Sigmoid colon (tissue), 6 donors: ENCODE measurements at regions not wholly inside any gene's neighbourhood (a gene's known extent, or its start where the extent isn't known, plus 50 kb on each side); places are given as distances from the start of the nearest gene placed in this dataset.

Experiments
- DNase-seq: peaks from one replicate; pipeline ENCODE4 v3.0.0-alpha.2; 2019
- H3K27ac ChIP-seq, 4 donors: fragments of 200-600 bp; sonication (generic); one replicate each; pipeline ENCODE4 v1.5.1; 2016 to 2019; ENCODE audit warnings: mild to moderate bottlenecking in 1 of 4
- H3K27me3 ChIP-seq, 3 donors: fragments of 200-600 bp; sonication (generic); one replicate each; pipeline ENCODE4 v1.5.1; 2019; ENCODE audit warnings: mild to moderate bottlenecking in 1 of 3
- H3K36me3 ChIP-seq, 4 donors: fragments of 200-600 bp; sonication (generic); one replicate each; pipeline ENCODE4 v1.5.1; 2016 to 2019
- H3K4me1 ChIP-seq, 4 donors: fragments of 200-600 bp; sonication (generic); one replicate each; pipeline ENCODE4 v1.5.1; 2017 to 2019
- H3K4me3 ChIP-seq, 4 donors: fragments of 200-600 bp; sonication (generic); one replicate each; pipeline ENCODE4 v1.5.1; 2017 to 2019; ENCODE audit warnings: mild to moderate bottlenecking in 2 of 4, moderate library complexity in 1 of 4
- H3K9me3 ChIP-seq, 4 donors: fragments of 200-600 bp in 3 of 4; sonication (generic) in 3 of 4; one replicate each; pipeline versions ENCODE4 v1.5.1 to v1.6.1; 2013 to 2019
- EP300 ChIP-seq, 4 donors: sonication (generic); formaldehyde crosslinking; IDR thresholded peaks; one replicate each; pipeline ENCODE4 v1.6.1; 2017; ENCODE audit warnings: antibody characterized with exemption in 4 of 4
- POLR2A ChIP-seq, 2 donors: fragments of 450-650 bp; IDR thresholded peaks; one replicate each; pipeline ENCODE4 v1.6.1; 2016; ENCODE audit warnings: antibody characterized with exemption in 2 of 2, mild to moderate bottlenecking in 2 of 2, moderate library complexity in 2 of 2
- POLR2AphosphoS5 ChIP-seq, 4 donors: sonication (generic); formaldehyde crosslinking; IDR thresholded peaks; one replicate each; pipeline ENCODE4 v1.6.1; 2017; ENCODE audit warnings: antibody characterized with exemption in 4 of 4
- WGBS, 2 donors: extraction: QIAGEN DNeasy Blood & Tissue Kit; methylation state at CpG; one replicate each; pipeline ENCODE4 v1.1.7; 2013; 5-methylcytosine and 5-hydroxymethylcytosine counted together
- intact Hi-C: fragments of 100-400 bp; cut with DNase I; formaldehyde crosslinking; loops from one replicate; pipeline ENCODE4 v1.15.1; 2023
- TF ChIP-seq, protein P1 (sequence below), 4 experiments: fragments of 450-650 bp in 3 of 4; fragments of 200-600 bp in 1 of 4; IDR thresholded peaks; one replicate each; pipeline ENCODE4 v1.5.1; 2016 to 2019; ENCODE audit warnings: antibody characterized with exemption in 4 of 4, mild to moderate bottlenecking in 3 of 4, moderate library complexity in 2 of 4
- donor health status: healthy with polysubstance abuse.
- donor health status: healthy.

DNA sequence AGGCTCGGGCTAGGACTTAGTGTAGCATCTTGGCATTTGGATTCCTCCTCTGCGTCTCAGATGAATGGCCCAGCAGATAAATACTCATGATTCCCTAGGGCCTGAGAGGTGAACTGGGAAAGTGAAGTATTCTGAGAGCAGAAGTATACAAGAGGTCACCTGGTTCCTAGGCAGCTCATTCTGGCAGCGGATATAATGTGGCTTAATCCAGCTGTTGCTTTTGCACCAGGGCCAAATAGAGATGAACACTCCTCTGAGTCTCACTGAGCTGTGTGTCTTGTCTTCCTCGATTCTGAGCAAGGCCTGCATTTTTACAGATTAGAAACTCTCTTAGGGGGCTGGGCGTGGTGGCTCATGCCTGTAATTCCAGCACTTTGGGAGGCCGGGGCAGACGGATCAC, 196.1 kb downstream of the SLC4A3 start:
- Histone ChIP-seq H3K9me3 (no peaks in the 10 kb centered on the region), H3K36me3 (no peaks in the 10 kb centered on the region), H3K4me1 (no peaks in the 10 kb centered on the region), H3K27me3 (no peaks in the 10 kb centered on the region), H3K27ac (no peak overlapping the region), H3K4me3 (no peak overlapping the region)
- intact Hi-C loops: no loop called here
- 79 to 80% methylated on average over 7 of the region's 7 CpGs for WGBS, 2 donors
- no peak for DNase-seq
- TF ChIP-seq, protein P1, sequence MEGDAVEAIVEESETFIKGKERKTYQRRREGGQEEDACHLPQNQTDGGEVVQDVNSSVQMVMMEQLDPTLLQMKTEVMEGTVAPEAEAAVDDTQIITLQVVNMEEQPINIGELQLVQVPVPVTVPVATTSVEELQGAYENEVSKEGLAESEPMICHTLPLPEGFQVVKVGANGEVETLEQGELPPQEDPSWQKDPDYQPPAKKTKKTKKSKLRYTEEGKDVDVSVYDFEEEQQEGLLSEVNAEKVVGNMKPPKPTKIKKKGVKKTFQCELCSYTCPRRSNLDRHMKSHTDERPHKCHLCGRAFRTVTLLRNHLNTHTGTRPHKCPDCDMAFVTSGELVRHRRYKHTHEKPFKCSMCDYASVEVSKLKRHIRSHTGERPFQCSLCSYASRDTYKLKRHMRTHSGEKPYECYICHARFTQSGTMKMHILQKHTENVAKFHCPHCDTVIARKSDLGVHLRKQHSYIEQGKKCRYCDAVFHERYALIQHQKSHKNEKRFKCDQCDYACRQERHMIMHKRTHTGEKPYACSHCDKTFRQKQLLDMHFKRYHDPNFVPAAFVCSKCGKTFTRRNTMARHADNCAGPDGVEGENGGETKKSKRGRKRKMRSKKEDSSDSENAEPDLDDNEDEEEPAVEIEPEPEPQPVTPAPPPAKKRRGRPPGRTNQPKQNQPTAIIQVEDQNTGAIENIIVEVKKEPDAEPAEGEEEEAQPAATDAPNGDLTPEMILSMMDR (IDR thresholded peaks at IDR 0.05): no peak
- no peak for TF ChIP-seq POLR2A (IDR thresholded peaks at IDR 0.05)
- TF ChIP-seq POLR2AphosphoS5 (IDR thresholded peaks at IDR 0.05): no peak
- TF ChIP-seq EP300 (IDR thresholded peaks at IDR 0.05): no peak

DNA sequence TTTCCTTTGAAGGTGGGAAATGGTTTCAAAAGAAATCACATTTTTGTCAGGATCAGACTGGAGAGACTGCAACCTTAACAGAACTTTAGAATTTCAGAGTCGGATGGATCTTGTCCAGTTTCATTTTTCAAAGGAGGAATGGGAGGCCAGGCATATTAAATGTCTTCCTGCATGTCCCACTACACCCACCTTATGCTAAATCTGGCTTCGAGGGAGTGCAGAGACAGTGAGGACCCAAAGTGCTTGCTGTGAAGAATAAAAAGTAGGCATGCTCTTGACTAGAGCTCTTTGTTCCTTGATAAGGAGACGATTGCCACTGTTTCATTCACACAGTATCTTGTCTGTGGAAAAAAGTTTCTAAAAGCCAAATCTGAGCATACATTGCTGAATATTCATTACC, 197.6 kb downstream of the SLC4A3 start:
- no peak for TF ChIP-seq EP300 (IDR thresholded peaks at IDR 0.05)
- TF ChIP-seq, protein P1 (IDR thresholded peaks at IDR 0.05): no peak
- no peak for TF ChIP-seq POLR2A (IDR thresholded peaks at IDR 0.05)
- no peak for TF ChIP-seq POLR2AphosphoS5 (IDR thresholded peaks at IDR 0.05)
- no peaks in the 10 kb centered on the region for H3K9me3 ChIP-seq
- H3K27me3 ChIP-seq: no peaks in the 10 kb centered on the region
- H3K4me1 ChIP-seq: no peaks in the 10 kb centered on the region
- H3K4me3 ChIP-seq: no peak overlapping the region
- intact Hi-C loops: no loop called here
- no peak overlapping the region for H3K27ac ChIP-seq
- H3K36me3 ChIP-seq: no peaks in the 10 kb centered on the region
- 73 to 89% methylated on average over 3 of the region's 3 CpGs for WGBS, 2 donors
- DNase-seq: no peak

DNA sequence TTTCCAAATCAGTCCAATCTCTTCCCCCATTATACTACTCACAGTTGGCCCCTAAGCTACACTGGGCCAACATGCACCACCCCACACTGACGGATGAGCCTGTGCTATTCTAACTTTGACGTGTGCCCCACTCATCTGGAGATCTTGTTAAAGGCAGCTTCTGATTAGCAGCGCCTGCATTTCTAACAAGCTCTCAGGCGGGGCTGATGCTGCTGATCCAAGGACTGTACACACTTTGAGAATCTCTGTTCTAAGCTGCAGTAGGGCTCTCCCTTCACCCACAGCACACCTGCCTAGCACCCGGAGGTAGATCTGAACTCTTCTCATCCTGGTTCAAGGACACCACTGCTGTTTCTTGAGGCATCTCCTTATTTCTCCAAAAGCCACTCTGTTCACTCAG, 200.7 kb downstream of the SLC4A3 start:
- H3K9me3 ChIP-seq: no peaks in the 10 kb centered on the region
- WGBS, 2 donors: 59 to 69% methylated on average over 5 of the region's 5 CpGs
- no peaks in the 10 kb centered on the region for H3K27me3 ChIP-seq
- no peak overlapping the region for H3K27ac ChIP-seq
- TF ChIP-seq POLR2AphosphoS5 (IDR thresholded peaks at IDR 0.05) (no peak), EP300 (IDR thresholded peaks at IDR 0.05) (no peak), POLR2A (IDR thresholded peaks at IDR 0.05) (no peak)
- TF ChIP-seq, protein P1 (IDR thresholded peaks at IDR 0.05): no peak
- no peaks in the 10 kb centered on the region for H3K36me3 ChIP-seq
- H3K4me1 ChIP-seq: no peaks in the 10 kb centered on the region
- no peak for DNase-seq
- intact Hi-C loops: no loop called here
- no peak overlapping the region for H3K4me3 ChIP-seq

DNA sequence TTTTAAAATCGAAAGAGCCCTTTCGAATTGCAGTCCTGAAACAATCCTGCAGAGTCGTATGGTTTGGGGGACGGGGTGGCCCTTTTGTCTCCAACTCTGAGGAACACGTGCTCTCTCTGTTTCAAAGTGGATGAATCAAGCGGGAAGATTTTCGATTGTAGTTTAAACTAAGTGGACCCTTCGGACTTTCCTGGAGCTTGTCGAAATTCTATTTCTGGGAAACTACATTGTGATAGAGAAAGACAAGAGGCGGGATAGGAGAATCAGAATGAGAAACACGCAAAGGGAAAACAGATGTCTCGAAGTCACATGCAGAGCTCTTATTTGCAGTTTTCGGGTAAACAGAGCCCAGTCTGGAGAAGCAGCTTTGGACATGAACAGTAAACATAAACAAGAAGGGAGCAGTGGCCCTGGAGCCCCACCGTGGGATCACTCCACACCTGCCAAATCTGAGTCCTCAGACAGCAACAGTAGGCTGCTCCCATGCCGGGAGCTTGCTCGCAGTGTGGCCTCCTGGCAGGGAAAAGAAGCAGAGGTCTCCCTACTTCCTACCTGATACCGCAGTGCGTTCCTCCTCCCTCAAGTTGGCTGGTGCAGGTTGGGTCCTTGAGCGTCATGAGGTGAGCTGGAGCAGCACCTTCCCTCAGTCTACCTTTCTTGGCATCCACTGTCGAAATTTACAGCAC, 202.4 kb downstream of the SLC4A3 start:
- Histone ChIP-seq H3K27me3 (no peaks in the 10 kb centered on the region), H3K4me1 (no peaks in the 10 kb centered on the region), H3K9me3 (no peaks in the 10 kb centered on the region), H3K36me3 (no peaks in the 10 kb centered on the region), H3K4me3 (no peak overlapping the region), H3K27ac (no peak overlapping the region)
- no peak for TF ChIP-seq POLR2A (IDR thresholded peaks at IDR 0.05)
- no peak for DNase-seq
- WGBS, 2 donors: 76 to 77% methylated on average over 20 of the region's 20 CpGs
- intact Hi-C loops: no loop called here

DNA sequence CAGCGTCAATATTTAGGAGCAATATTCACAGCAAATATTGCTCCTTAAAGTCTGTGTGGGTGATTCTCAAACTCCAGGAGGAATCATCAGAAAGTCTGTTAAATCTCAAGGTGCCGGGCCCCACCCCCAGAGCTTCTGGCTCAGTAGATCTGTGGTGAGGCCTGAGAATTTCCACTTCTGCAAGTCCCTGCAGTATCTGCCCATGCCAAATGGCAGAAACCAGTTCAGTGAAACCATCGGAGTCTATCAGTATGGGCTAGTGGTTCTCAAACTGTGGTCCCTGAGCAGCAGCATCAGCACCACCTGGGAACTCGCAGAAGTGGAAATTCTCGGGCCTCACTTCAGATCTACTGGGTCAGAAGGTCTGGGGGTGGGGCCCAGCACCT, 202.9 kb downstream of the SLC4A3 start:
- TF ChIP-seq EP300 (IDR thresholded peaks at IDR 0.05) (no peak), POLR2A (IDR thresholded peaks at IDR 0.05) (no peak), POLR2AphosphoS5 (IDR thresholded peaks at IDR 0.05) (no peak)
- TF ChIP-seq, protein P1 (IDR thresholded peaks at IDR 0.05): no peak
- Histone ChIP-seq H3K9me3 (no peaks in the 10 kb centered on the region), H3K27me3 (no peaks in the 10 kb centered on the region), H3K27ac (no peak overlapping the region), H3K4me1 (no peaks in the 10 kb centered on the region), H3K4me3 (no peak overlapping the region), H3K36me3 (no peaks in the 10 kb centered on the region)
- WGBS, 2 donors: 75 to 86% methylated on average over 5 of the region's 5 CpGs
- intact Hi-C loops: no loop called here
- DNase-seq: no peak
